GM06990 (cell line): ENCODE measurements at regions not wholly inside any gene's neighbourhood (a gene's known extent, or its start where the extent isn't known, plus 50 kb on each side); places are given as distances from the start of the nearest gene placed in this dataset.

Source experiments
- DNase-seq: peaks from one replicate; pipeline ENCODE4 v3.0.0-alpha.2; 2011; ENCODE audit not compliant: insufficient read length; ENCODE audit errors: extremely low read depth
- H3K27me3 ChIP-seq: replicated peaks from 2 replicates; pipeline ENCODE4 v1.6.0; 2011; ENCODE audit warnings: low read length; ENCODE audit not compliant: control insufficient read depth, insufficient read depth
- H3K36me3 ChIP-seq: 2 replicates; pipeline ENCODE4 v1.5.1; 2011; ENCODE audit warnings: low read length; ENCODE audit not compliant: control insufficient read depth, insufficient read depth
- H3K4me3 ChIP-seq: replicated peaks from 2 replicates; pipeline ENCODE4 v1.5.1; 2011; ENCODE audit warnings: low read depth, mild to moderate bottlenecking, control low read depth, low read length
- TF ChIP-seq, protein P1 (sequence below): IDR thresholded peaks from 2 replicates; pipeline ENCODE4 v1.5.1; 2011; ENCODE audit warnings: low read length, control low read depth, mild to moderate bottlenecking, inconsistent platforms; ENCODE audit not compliant: insufficient read depth, poor library complexity, severe bottlenecking

DNA sequence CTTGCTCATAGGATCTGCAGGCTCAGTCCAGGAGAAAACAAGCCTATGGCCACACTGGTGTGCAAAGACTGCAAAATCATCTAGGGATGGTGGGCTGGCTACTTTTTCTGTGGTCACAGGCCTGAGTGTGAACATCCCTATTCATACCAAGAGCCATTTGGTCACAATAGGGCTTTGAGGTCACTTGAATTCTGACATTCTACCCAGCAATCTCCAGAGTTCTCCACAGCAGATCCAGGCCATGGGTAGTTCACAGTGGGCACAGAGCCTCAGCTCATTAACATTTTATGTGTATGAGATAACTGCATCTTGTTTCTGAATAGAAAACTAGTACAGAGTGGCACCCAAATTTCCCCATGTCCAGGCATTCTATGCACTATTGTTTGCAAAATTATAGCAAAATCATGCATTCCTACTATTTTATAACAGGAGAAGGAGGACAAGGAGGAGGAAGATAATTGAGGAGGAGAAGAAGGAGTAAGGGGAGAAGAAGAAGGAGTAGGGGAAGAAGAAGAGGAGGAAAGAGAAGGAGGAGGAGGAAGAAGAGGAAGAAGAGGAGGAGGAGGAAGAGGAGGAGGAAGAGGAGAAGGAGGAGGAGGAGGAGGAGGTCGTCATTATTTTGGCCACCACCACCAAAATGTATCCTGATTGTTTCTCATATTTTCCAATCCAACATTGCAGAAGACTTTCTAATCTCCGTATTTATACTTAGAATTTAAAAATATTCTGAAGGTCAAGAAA, 129.0 kb downstream of the SEMA6D start:
- H3K4me3 ChIP-seq: no peak overlapping the region
- TF ChIP-seq, protein P1, sequence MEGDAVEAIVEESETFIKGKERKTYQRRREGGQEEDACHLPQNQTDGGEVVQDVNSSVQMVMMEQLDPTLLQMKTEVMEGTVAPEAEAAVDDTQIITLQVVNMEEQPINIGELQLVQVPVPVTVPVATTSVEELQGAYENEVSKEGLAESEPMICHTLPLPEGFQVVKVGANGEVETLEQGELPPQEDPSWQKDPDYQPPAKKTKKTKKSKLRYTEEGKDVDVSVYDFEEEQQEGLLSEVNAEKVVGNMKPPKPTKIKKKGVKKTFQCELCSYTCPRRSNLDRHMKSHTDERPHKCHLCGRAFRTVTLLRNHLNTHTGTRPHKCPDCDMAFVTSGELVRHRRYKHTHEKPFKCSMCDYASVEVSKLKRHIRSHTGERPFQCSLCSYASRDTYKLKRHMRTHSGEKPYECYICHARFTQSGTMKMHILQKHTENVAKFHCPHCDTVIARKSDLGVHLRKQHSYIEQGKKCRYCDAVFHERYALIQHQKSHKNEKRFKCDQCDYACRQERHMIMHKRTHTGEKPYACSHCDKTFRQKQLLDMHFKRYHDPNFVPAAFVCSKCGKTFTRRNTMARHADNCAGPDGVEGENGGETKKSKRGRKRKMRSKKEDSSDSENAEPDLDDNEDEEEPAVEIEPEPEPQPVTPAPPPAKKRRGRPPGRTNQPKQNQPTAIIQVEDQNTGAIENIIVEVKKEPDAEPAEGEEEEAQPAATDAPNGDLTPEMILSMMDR: no peak
- no peak for DNase-seq
- no peaks in the 10 kb centered on the region for H3K36me3 ChIP-seq
- no peaks in the 10 kb centered on the region for H3K27me3 ChIP-seq

DNA sequence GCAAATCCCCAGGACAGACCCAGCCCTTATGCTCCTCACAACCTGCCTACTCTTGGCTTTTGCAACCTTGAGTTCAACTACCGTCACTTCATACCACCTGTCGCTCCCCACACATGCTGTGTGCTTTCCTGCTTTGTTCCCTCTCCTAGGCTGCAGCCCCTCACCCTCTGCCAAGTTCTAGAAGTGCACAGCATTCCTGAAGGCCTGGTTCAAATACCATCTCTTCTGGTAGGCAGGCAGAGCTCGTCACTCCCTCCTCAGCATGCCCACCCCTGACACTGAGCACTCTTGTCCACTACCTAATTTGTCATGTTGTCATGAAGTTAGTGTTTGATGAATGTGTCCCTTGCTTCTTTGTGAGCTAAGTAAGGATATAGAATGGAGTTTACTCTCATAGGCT, 129.6 kb downstream of the SEMA6D start:
- DNase-seq: no peak
- Histone ChIP-seq H3K27me3 (no peaks in the 10 kb centered on the region), H3K36me3 (no peaks in the 10 kb centered on the region), H3K4me3 (no peak overlapping the region)
- TF ChIP-seq, protein P1: no peak

DNA sequence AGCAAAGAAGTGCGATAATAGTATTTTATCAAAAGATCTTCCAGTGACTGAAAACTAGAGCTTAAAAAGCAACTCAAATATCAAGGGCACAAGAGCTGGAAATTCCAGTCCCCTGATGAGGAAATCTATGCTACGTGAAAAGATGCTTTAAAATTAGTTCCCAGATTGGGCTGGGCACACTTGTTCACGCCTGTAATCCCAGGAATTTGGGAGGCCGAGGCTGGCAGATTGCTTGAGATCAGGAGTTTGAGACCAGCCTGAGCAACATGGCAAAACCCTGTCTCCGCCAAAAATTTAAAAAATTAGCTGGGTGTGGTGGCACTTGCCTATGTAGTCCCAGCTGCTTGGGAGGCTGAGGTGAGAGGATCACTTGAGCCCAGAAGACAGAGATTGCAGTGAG, 138.8 kb downstream of the SEMA6D start:
- no peak for DNase-seq
- Histone ChIP-seq H3K4me3 (no peak overlapping the region), H3K27me3 (no peaks in the 10 kb centered on the region), H3K36me3 (no peaks in the 10 kb centered on the region)
- TF ChIP-seq, protein P1: no peak

- Histone ChIP-seq H3K27me3 (no peaks in the 10 kb centered on the region), H3K36me3 (no peaks in the 10 kb centered on the region), H3K4me3 (no peak overlapping the region)
- DNase-seq: no peak
- TF ChIP-seq, protein P1: no peak
Measured at GRCh38 chr15:47857014-47857775, 139.9 kb downstream of the SEMA6D start.

- H3K36me3 ChIP-seq: no peaks in the 10 kb centered on the region
- peak; percentile 3 for DNase-seq
- no peak overlapping the region for H3K4me3 ChIP-seq
- TF ChIP-seq, protein P1: no peak
- H3K27me3 ChIP-seq: no peaks in the 10 kb centered on the region
Measured at GRCh38 chr15:47857776-47858167, 140.5 kb downstream of the SEMA6D start.
